Fibroblast of lung (primary cell): ENCODE measurements at regions not wholly inside any gene's neighbourhood (a gene's known extent, or its start where the extent isn't known, plus 50 kb on each side); places are given as distances from the start of the nearest gene placed in this dataset.

Source experiments
- DNase-seq, 2 donors: peaks; one replicate each; pipeline versions ENCODE4 v3.0.0 to v3.0.0-alpha.2; 2010; ENCODE audit warnings: low read depth in 2 of 2
- H2AFZ ChIP-seq: 2 replicates; pipeline ENCODE4 v1.5.1; 2012; ENCODE audit warnings: low read length, control low read depth, inconsistent platforms
- H3K27ac ChIP-seq: 2 replicates; pipeline ENCODE4 v1.5.1; 2011; ENCODE audit warnings: low read length, control low read depth; ENCODE audit not compliant: insufficient read depth
- H3K27me3 ChIP-seq: 2 replicates; pipeline ENCODE4 v1.5.1; 2011; ENCODE audit warnings: mild to moderate bottlenecking, low read length; ENCODE audit not compliant: control insufficient read depth, insufficient read depth
- H3K36me3 ChIP-seq: 2 replicates; pipeline ENCODE4 v1.5.1; 2011; ENCODE audit warnings: low read length; ENCODE audit not compliant: control insufficient read depth, insufficient read depth
- H3K4me1 ChIP-seq: 2 replicates; pipeline ENCODE4 v1.5.1; 2011; ENCODE audit warnings: low read length; ENCODE audit not compliant: control insufficient read depth, insufficient read depth; ENCODE audit errors: extremely low read depth
- H3K4me2 ChIP-seq: 2 replicates; pipeline ENCODE4 v1.5.1; 2011; ENCODE audit warnings: low read length, control low read depth; ENCODE audit not compliant: insufficient read depth; ENCODE audit errors: extremely low read depth
- H3K4me3 ChIP-seq, 4 experiments: fragments of 200-600 bp in 1 of 4; sonication (generic) in 1 of 4; replicated peaks in 1 of 4; 2 replicates each; pipeline ENCODE4 v1.5.1; 2011 to 2016; ENCODE audit warnings: low read length in 4 of 4, low read depth in 3 of 4, mild to moderate bottlenecking in 3 of 4, control low read depth in 2 of 4, inconsistent platforms in 1 of 4, mixed read lengths in 1 of 4; ENCODE audit not compliant: insufficient read depth in 1 of 4; ENCODE audit errors: control extremely low read depth in 1 of 4
- H3K79me2 ChIP-seq: 2 replicates; pipeline ENCODE4 v1.5.1; 2012; ENCODE audit warnings: mild to moderate bottlenecking, low read length, inconsistent platforms; ENCODE audit not compliant: control insufficient read depth, insufficient read depth
- H3K9ac ChIP-seq: 2 replicates; pipeline ENCODE4 v1.5.1; 2011; ENCODE audit warnings: mild to moderate bottlenecking, low read length, control low read depth; ENCODE audit not compliant: insufficient read depth
- H3K9me3 ChIP-seq: 2 replicates; pipeline ENCODE4 v1.5.1; 2012; ENCODE audit warnings: low read depth, low read length; ENCODE audit not compliant: control insufficient read depth, insufficient read depth
- H4K20me1 ChIP-seq: 2 replicates; pipeline ENCODE4 v1.5.1; 2011; ENCODE audit warnings: low read length; ENCODE audit not compliant: control insufficient read depth, insufficient read depth; ENCODE audit errors: extremely low read depth
- CTCF ChIP-seq, 2 donors: IDR thresholded peaks in 1 of 2; conservative IDR thresholded peaks in 1 of 2; 1 replicate in 1 of 2; 2 replicates in 1 of 2; pipeline ENCODE4 v1.5.1; 2011 to 2012; ENCODE audit warnings: low read length in 2 of 2, control low read depth in 1 of 2, inconsistent platforms in 1 of 2, low read depth in 1 of 2, mild to moderate bottlenecking in 1 of 2
- EZH2 ChIP-seq: IDR thresholded peaks from 2 replicates; pipeline ENCODE4 v1.5.1; 2012; ENCODE audit warnings: low read length, control low read depth, mild to moderate bottlenecking; ENCODE audit errors: missing control alignments

DNA sequence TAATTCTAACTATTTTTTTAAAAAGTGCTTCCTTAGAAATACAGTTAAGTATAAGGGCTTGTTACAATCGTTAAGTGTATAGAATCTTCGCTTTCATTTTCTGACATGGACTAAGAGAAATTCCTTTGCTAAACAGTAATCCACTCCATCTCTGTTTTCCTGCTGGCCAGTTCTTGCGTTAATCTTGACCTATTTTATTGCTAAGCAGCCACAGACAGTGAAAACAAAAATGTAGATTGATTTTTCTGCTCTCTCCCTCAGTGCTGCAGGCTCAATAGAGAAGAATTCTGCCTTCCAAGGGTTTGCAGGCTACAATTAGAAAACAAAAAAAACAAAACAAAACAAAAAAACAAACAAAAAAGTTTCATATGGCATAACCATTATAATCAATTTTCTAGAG, 310.4 kb upstream of the ADARB2 start:
- H3K79me2 ChIP-seq: no peaks in the 10 kb centered on the region
- H3K4me3 ChIP-seq: no peak overlapping the region
- H3K9me3 ChIP-seq: no peaks in the 10 kb centered on the region
- no peaks in the 10 kb centered on the region for H3K4me1 ChIP-seq
- H2AFZ ChIP-seq: no peak overlapping the region
- TF ChIP-seq CTCF (conservative IDR thresholded peaks at IDR 0.05 in 1 of 2, IDR thresholded peaks at IDR 0.05 in 1 of 2; ENCODE audit: low read depth in 1 of 2, low read length in 2 of 2) (no peak), EZH2 (no peak)
- H3K36me3 ChIP-seq: no peaks in the 10 kb centered on the region
- no peak for DNase-seq
- no peak overlapping the region for H3K9ac ChIP-seq
- H3K27ac ChIP-seq: no peak overlapping the region
- no peaks in the 10 kb centered on the region for H3K27me3 ChIP-seq
- H4K20me1 ChIP-seq: no peaks in the 10 kb centered on the region
- H3K4me2 ChIP-seq: no peak overlapping the region

- H3K9ac ChIP-seq: no peak overlapping the region
- no peaks in the 10 kb centered on the region for H3K9me3 ChIP-seq
- no peaks in the 10 kb centered on the region for H3K27me3 ChIP-seq
- no peaks in the 10 kb centered on the region for H3K79me2 ChIP-seq
- H4K20me1 ChIP-seq: no peaks in the 10 kb centered on the region
- H3K4me2 ChIP-seq: no peak overlapping the region
- no peak overlapping the region for H3K27ac ChIP-seq
- no peak for TF ChIP-seq EZH2
- no peak for TF ChIP-seq CTCF (conservative IDR thresholded peaks at IDR 0.05 in 1 of 2, IDR thresholded peaks at IDR 0.05 in 1 of 2; ENCODE audit: low read depth in 1 of 2, low read length in 2 of 2)
- no peaks in the 10 kb centered on the region for H3K36me3 ChIP-seq
- no peak for DNase-seq
- no peak overlapping the region for H3K4me3 ChIP-seq
- no peak overlapping the region for H2AFZ ChIP-seq
- H3K4me1 ChIP-seq: no peaks in the 10 kb centered on the region
Observed at GRCh38 chr10:2043379-2043778, 306.1 kb upstream of the ADARB2 start.

DNA sequence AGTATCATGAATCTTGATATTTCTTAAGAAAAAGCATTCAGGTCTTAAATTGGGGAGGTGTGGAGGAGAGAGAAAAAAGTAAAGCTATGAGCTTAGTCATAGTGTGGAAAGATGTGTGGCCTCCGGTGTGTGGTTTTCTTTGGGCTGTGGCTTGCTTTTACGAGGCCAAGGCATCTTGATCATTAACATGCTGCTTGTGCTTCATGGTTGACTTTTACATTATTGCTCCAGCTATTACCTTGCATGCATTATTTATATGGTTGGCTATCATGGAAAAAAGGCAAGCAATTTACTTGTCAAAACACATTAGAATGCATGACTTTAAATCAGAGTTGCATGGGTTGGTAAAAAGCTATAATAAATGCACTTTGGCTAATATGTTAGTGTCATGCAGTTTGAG, 300.7 kb upstream of the ADARB2 start:
- H3K27me3 ChIP-seq: no peaks in the 10 kb centered on the region
- no peaks in the 10 kb centered on the region for H3K4me1 ChIP-seq
- DNase-seq: no peak
- TF ChIP-seq EZH2: no peak
- no peak for TF ChIP-seq CTCF (conservative IDR thresholded peaks at IDR 0.05 in 1 of 2, IDR thresholded peaks at IDR 0.05 in 1 of 2; ENCODE audit: low read depth in 1 of 2, low read length in 2 of 2)
- H3K9me3 ChIP-seq: no peaks in the 10 kb centered on the region
- H3K27ac ChIP-seq: no peak overlapping the region
- no peak overlapping the region for H3K4me2 ChIP-seq
- H4K20me1 ChIP-seq: no peaks in the 10 kb centered on the region
- H3K79me2 ChIP-seq: no peaks in the 10 kb centered on the region
- no peak overlapping the region for H2AFZ ChIP-seq
- H3K36me3 ChIP-seq: no peaks in the 10 kb centered on the region
- H3K9ac ChIP-seq: no peak overlapping the region
- no peak overlapping the region for H3K4me3 ChIP-seq
